HL-60 (cell line): ENCODE measurements at regions not wholly inside any gene's neighbourhood (a gene's known extent, or its start where the extent isn't known, plus 50 kb on each side); places are given as distances from the start of the nearest gene placed in this dataset.

Experiments used
- DNase-seq, 2 experiments: peaks; one replicate each; pipeline ENCODE4 v3.0.0-alpha.2; 2010 to 2020; ENCODE audit warnings: low read depth in 1 of 2, low spot score in 1 of 2
- H3K27ac ChIP-seq: fragments of 250-450 bp; sonication (Bioruptor Pico); replicated peaks from 2 replicates; pipeline ENCODE4 v1.5.1; 2020; ENCODE audit warnings: mild to moderate bottlenecking, moderate library complexity
- H3K27me3 ChIP-seq: fragments of 250-450 bp; sonication (Bioruptor Pico); 2 replicates; pipeline ENCODE4 v1.5.1; 2021; ENCODE audit warnings: mild to moderate bottlenecking, moderate library complexity; ENCODE audit not compliant: insufficient read depth, poor library complexity, severe bottlenecking
- H3K4me3 ChIP-seq: replicated peaks from 2 replicates; pipeline ENCODE4 v1.5.1; 2011; ENCODE audit warnings: mild to moderate bottlenecking, control low read depth, low read length; ENCODE audit not compliant: insufficient read depth
- CTCF ChIP-seq: IDR thresholded peaks from one replicate; pipeline ENCODE4 v1.5.1; 2011; ENCODE audit warnings: low read length, control low read depth, inconsistent platforms; ENCODE audit not compliant: insufficient read depth
- GABPA ChIP-seq: IDR thresholded peaks from 2 replicates; pipeline ENCODE4 v1.6.1; 2012; ENCODE audit warnings: low read depth
- POLR2AphosphoS5 ChIP-seq: IDR thresholded peaks from 2 replicates; pipeline ENCODE4 v1.6.1; 2012; ENCODE audit warnings: low read depth
- REST ChIP-seq: IDR thresholded peaks from 2 replicates; pipeline ENCODE4 v1.6.1; 2012; ENCODE audit warnings: low read depth; ENCODE audit not compliant: insufficient replicate concordance
- SPI1 ChIP-seq: IDR thresholded peaks from 2 replicates; pipeline ENCODE4 v1.6.1; 2012; ENCODE audit warnings: low read depth, mild to moderate bottlenecking, borderline replicate concordance

- TF ChIP-seq POLR2AphosphoS5 (no peak), CTCF (no peak), REST (no peak), GABPA (no peak), SPI1 (no peak)
- Histone ChIP-seq H3K4me3 (no peak overlapping the region), H3K27me3 (no peaks in the 10 kb centered on the region), H3K27ac (no peak overlapping the region)
- DNase-seq = peak in 1 of 2 experiments; percentile 38
Observed at GRCh38 chr2:37871456-37872191, 53.5 kb upstream of the RMDN2 start.

GRCh38 chr2:37872192-37872750, 52.8 kb upstream of the RMDN2 start:
- H3K4me3 ChIP-seq = no peak overlapping the region
- no peak overlapping the region for H3K27ac ChIP-seq
- DNase-seq = no peak
- no peaks in the 10 kb centered on the region for H3K27me3 ChIP-seq
- no peak for TF ChIP-seq GABPA
- no peak for TF ChIP-seq POLR2AphosphoS5
- no peak for TF ChIP-seq REST
- TF ChIP-seq SPI1 = no peak
- no peak for TF ChIP-seq CTCF

- H3K27ac ChIP-seq = no peak overlapping the region
- H3K4me3 ChIP-seq = no peak overlapping the region
- DNase-seq = no peak
- no peaks in the 10 kb centered on the region for H3K27me3 ChIP-seq
- TF ChIP-seq POLR2AphosphoS5 (no peak), REST (no peak), CTCF (no peak), GABPA (no peak), SPI1 (no peak)
Observed at GRCh38 chr2:37873229-37873628, 51.9 kb upstream of the RMDN2 start.
